GM18519 (cell line): ENCODE measurements at regions not wholly inside any gene's neighbourhood (a gene's known extent, or its start where the extent isn't known, plus 50 kb on each side); places are given as distances from the start of the nearest gene placed in this dataset.

Experiments used
- ATAC-seq: cut with Tn5 transposase; IDR thresholded peaks from one replicate; pipeline ENCODE4 v1.9.1; 2021; ENCODE audit warnings: mild to moderate bottlenecking, moderate library complexity; ENCODE audit not compliant: unreplicated experiment, low FRiP score

- ATAC-seq = no peak
These were observed 958.3 kb downstream of the ADGRL2 start for GRCh38 chr1:82759035-82759434.

- ATAC-seq = no peak
These were observed 954.9 kb downstream of the ADGRL2 start for GRCh38 chr1:82755671-82756070.

GRCh38 chr1:82755191-82755590 is 954.5 kb downstream of the ADGRL2 start:
- ATAC-seq = no peak

GRCh38 chr1:82752046-82752445 is 951.3 kb downstream of the ADGRL2 start:
- no peak for ATAC-seq

GRCh38 chr1:82733645-82734044 is 932.9 kb downstream of the ADGRL2 start:
- no peak for ATAC-seq

- ATAC-seq = no peak
These were observed 930.5 kb downstream of the ADGRL2 start for GRCh38 chr1:82731216-82731615.

- ATAC-seq = no peak
These were observed 927.5 kb downstream of the ADGRL2 start for GRCh38 chr1:82728206-82728605.

- ATAC-seq = no peak
These were observed 923.5 kb downstream of the ADGRL2 start for GRCh38 chr1:82724246-82724645.

GRCh38 chr1:82722608-82723007 is 921.9 kb downstream of the ADGRL2 start:
- no peak for ATAC-seq

- ATAC-seq = no peak
These were observed 921.0 kb downstream of the ADGRL2 start for GRCh38 chr1:82721702-82722101.

GRCh38 chr1:82718719-82719419 is 918.1 kb downstream of the ADGRL2 start:
- ATAC-seq = no peak

GRCh38 chr1:82710091-82710490 is 909.4 kb downstream of the ADGRL2 start:
- ATAC-seq = no peak

GRCh38 chr1:82707681-82708080 is 906.9 kb downstream of the ADGRL2 start:
- no peak for ATAC-seq

GRCh38 chr1:82706741-82707140 is 906.0 kb downstream of the ADGRL2 start:
- no peak for ATAC-seq

- ATAC-seq = no peak
These were observed 904.2 kb downstream of the ADGRL2 start for GRCh38 chr1:82704966-82705365.

- ATAC-seq = no peak
These were observed 903.7 kb downstream of the ADGRL2 start for GRCh38 chr1:82704393-82704792.

GRCh38 chr1:82703951-82704350 is 903.2 kb downstream of the ADGRL2 start:
- no peak for ATAC-seq

- ATAC-seq = no peak
These were observed 899.7 kb downstream of the ADGRL2 start for GRCh38 chr1:82700476-82700875.

- ATAC-seq = no peak
These were observed 897.2 kb downstream of the ADGRL2 start for GRCh38 chr1:82697965-82698364.

GRCh38 chr1:82695443-82695842 is 894.7 kb downstream of the ADGRL2 start:
- no peak for ATAC-seq

GRCh38 chr1:82690411-82690810 is 889.7 kb downstream of the ADGRL2 start:
- no peak for ATAC-seq

GRCh38 chr1:82689217-82689616 is 888.5 kb downstream of the ADGRL2 start:
- ATAC-seq = no peak

- ATAC-seq = no peak
These were observed 886.0 kb downstream of the ADGRL2 start for GRCh38 chr1:82686774-82687173.
